H9 (cell line): ENCODE measurements at regions not wholly inside any gene's neighbourhood (a gene's known extent, or its start where the extent isn't known, plus 50 kb on each side); places are given as distances from the start of the nearest gene placed in this dataset.

Experiments
- DNase-seq: peaks from one replicate; pipeline ENCODE4 v3.0.0-alpha.2; 2017
- H2AFZ ChIP-seq: one replicate; pipeline ENCODE4 v1.6.1; 2013; ENCODE audit warnings: mild to moderate bottlenecking, low read length, control low read depth, moderate library complexity
- H2AK5ac ChIP-seq: 2 replicates; pipeline ENCODE4 v1.6.1; 2013; ENCODE audit warnings: low read length, control low read depth, mixed read lengths; ENCODE audit not compliant: insufficient read length
- H2BK120ac ChIP-seq: one replicate; pipeline ENCODE4 v1.6.1; 2013; ENCODE audit warnings: low read depth, mild to moderate bottlenecking, low read length, control low read depth, inconsistent platforms; ENCODE audit not compliant: poor library complexity, severe bottlenecking
- H2BK12ac ChIP-seq: 2 replicates; pipeline ENCODE4 v1.6.1; 2013; ENCODE audit warnings: low read length, control low read depth, mixed read lengths, low read depth; ENCODE audit not compliant: insufficient read length
- H2BK15ac ChIP-seq: 2 replicates; pipeline ENCODE4 v1.6.1; 2013; ENCODE audit warnings: low read depth, low read length, control low read depth
- H2BK20ac ChIP-seq: one replicate; pipeline ENCODE4 v1.6.1; 2013; ENCODE audit warnings: low read depth, mild to moderate bottlenecking, low read length, control low read depth, inconsistent platforms; ENCODE audit not compliant: poor library complexity, severe bottlenecking
- H2BK5ac ChIP-seq: 2 replicates; pipeline ENCODE4 v1.6.1; 2013; ENCODE audit warnings: low read length, control low read depth, mixed read lengths; ENCODE audit not compliant: insufficient read length
- H3K14ac ChIP-seq: 2 replicates; pipeline ENCODE4 v1.6.1; 2013; ENCODE audit warnings: low read length, control low read depth; ENCODE audit not compliant: insufficient read depth
- H3K18ac ChIP-seq: 2 replicates; pipeline ENCODE4 v1.6.1; 2013; ENCODE audit warnings: low read depth, mild to moderate bottlenecking, mixed read lengths, low read length, control low read depth; ENCODE audit not compliant: insufficient read length
- H3K23ac ChIP-seq: 2 replicates; pipeline ENCODE4 v1.6.1; 2013; ENCODE audit warnings: low read length, control low read depth, mixed read lengths, low read depth; ENCODE audit not compliant: insufficient read length
- H3K23me2 ChIP-seq: 2 replicates; pipeline ENCODE4 v1.6.1; 2013; ENCODE audit warnings: low read depth, mild to moderate bottlenecking, mixed read lengths, low read length, control low read depth; ENCODE audit not compliant: insufficient read length, poor library complexity, severe bottlenecking
- H3K27ac ChIP-seq: 2 replicates; pipeline ENCODE4 v1.5.1; 2013; ENCODE audit warnings: low read length, control low read depth, mixed read lengths, low read depth; ENCODE audit not compliant: insufficient read length
- H3K27me3 ChIP-seq: 2 replicates; pipeline ENCODE4 v1.6.1; 2013; ENCODE audit warnings: low read length, control low read depth, inconsistent platforms; ENCODE audit not compliant: insufficient read depth
- H3K4ac ChIP-seq: 2 replicates; pipeline ENCODE4 v1.6.1; 2013; ENCODE audit warnings: low read depth, mild to moderate bottlenecking, control low read depth, inconsistent platforms, low read length, moderate library complexity
- H3K4me1 ChIP-seq: 2 replicates; pipeline ENCODE4 v1.6.1; 2013; ENCODE audit warnings: low read length, control low read depth, inconsistent platforms; ENCODE audit not compliant: insufficient read depth
- H3K4me2 ChIP-seq: 2 replicates; pipeline ENCODE4 v1.6.1; 2013; ENCODE audit warnings: low read length, control low read depth, mixed read lengths; ENCODE audit not compliant: insufficient read length, insufficient read depth
- H3K56ac ChIP-seq: 2 replicates; pipeline ENCODE4 v1.6.1; 2013; ENCODE audit warnings: low read depth, mild to moderate bottlenecking, mixed read lengths, low read length, control low read depth; ENCODE audit not compliant: insufficient read length
- H3K79me1 ChIP-seq: 2 replicates; pipeline ENCODE4 v1.6.1; 2013; ENCODE audit warnings: low read depth, mild to moderate bottlenecking, moderate library complexity, low read length, control low read depth, inconsistent platforms; ENCODE audit not compliant: insufficient read depth, poor library complexity, severe bottlenecking
- H3K79me2 ChIP-seq: 2 replicates; pipeline ENCODE4 v1.6.1; 2013; ENCODE audit warnings: low read length, control low read depth, inconsistent platforms; ENCODE audit not compliant: insufficient read depth
- H3K9ac ChIP-seq: 2 replicates; pipeline ENCODE4 v1.6.1; 2013; ENCODE audit warnings: low read length, control low read depth, mixed read lengths; ENCODE audit not compliant: insufficient read length; ENCODE audit errors: extremely low read depth
- H3K9me3 ChIP-seq: one replicate; pipeline ENCODE4 v1.6.1; 2013; ENCODE audit warnings: low read depth, low read length, inconsistent platforms; ENCODE audit not compliant: control insufficient read depth
- H3T11ph ChIP-seq: one replicate; pipeline ENCODE4 v1.6.1; 2013; ENCODE audit warnings: mild to moderate bottlenecking, low read length, control low read depth, inconsistent platforms
- H4K20me1 ChIP-seq: one replicate; pipeline ENCODE4 v1.6.1; 2013; ENCODE audit not compliant: control insufficient read depth, insufficient read length, insufficient read depth
- H4K5ac ChIP-seq: 2 replicates; pipeline ENCODE4 v1.6.1; 2013; ENCODE audit warnings: low read depth, mild to moderate bottlenecking, mixed read lengths, low read length, control low read depth; ENCODE audit not compliant: insufficient read length
- H4K8ac ChIP-seq: replicated peaks from 2 replicates; pipeline ENCODE4 v1.6.1; 2013; ENCODE audit warnings: low read length, control low read depth, mixed read lengths, low read depth; ENCODE audit not compliant: insufficient read length
- H4K91ac ChIP-seq: 2 replicates; pipeline ENCODE4 v1.6.1; 2013; ENCODE audit warnings: low read depth, mild to moderate bottlenecking, moderate library complexity, mixed read lengths, low read length, control low read depth; ENCODE audit not compliant: insufficient read length
- H3K27ac Mint-ChIP-seq, 3 experiments: 2 replicates in 2 of 3; 3 replicates in 1 of 3; pipeline ENCODE4 v1.8.0; 2020 to 2021; ENCODE audit warnings: mixed read lengths in 3 of 3, mild to moderate bottlenecking in 1 of 3, moderate library complexity in 1 of 3
- H3K27me3 Mint-ChIP-seq: 2 replicates; pipeline ENCODE4 v1.8.0; 2021; ENCODE audit warnings: low read depth, mild to moderate bottlenecking, moderate library complexity, mixed read lengths
- H3K36me3 Mint-ChIP-seq, 3 experiments: 2 replicates in 2 of 3; 3 replicates in 1 of 3; pipeline ENCODE4 v1.8.0; 2020 to 2021; ENCODE audit warnings: low read depth in 3 of 3, mixed read lengths in 3 of 3; ENCODE audit not compliant: insufficient read depth in 1 of 3
- H3K4me1 Mint-ChIP-seq, 2 experiments: 2 replicates each; pipeline ENCODE4 v1.8.0; 2020; ENCODE audit warnings: mixed read lengths in 2 of 2
- H3K4me3 Mint-ChIP-seq, 2 experiments: 2 replicates in 1 of 2; 3 replicates in 1 of 2; pipeline ENCODE4 v1.8.0; 2020 to 2021; ENCODE audit warnings: mild to moderate bottlenecking in 2 of 2, mixed read lengths in 2 of 2, moderate library complexity in 1 of 2
- H3K9me3 Mint-ChIP-seq, 2 experiments: 2 replicates in 1 of 2; 3 replicates in 1 of 2; pipeline ENCODE4 v1.8.0; 2020; ENCODE audit warnings: mild to moderate bottlenecking in 2 of 2, mixed read lengths in 2 of 2, moderate library complexity in 1 of 2
- CTCF ChIP-seq: fragments of 200-600 bp; sonication (generic); conservative IDR thresholded peaks from 3 replicates; pipeline ENCODE4 v1.8.0; 2021; ENCODE audit warnings: antibody characterized with exemption, mild to moderate bottlenecking
- WGBS: extraction: QIAGEN DNeasy Blood & Tissue Kit; methylation state at CpG from one replicate; pipeline ENCODE4 v1.1.7; 2013; ENCODE audit warnings: missing lambda C conversion rate, low lambda C conversion rate, mixed read lengths; ENCODE audit not compliant: insufficient read length; ENCODE audit errors: extremely low coverage; 5-methylcytosine and 5-hydroxymethylcytosine counted together

DNA sequence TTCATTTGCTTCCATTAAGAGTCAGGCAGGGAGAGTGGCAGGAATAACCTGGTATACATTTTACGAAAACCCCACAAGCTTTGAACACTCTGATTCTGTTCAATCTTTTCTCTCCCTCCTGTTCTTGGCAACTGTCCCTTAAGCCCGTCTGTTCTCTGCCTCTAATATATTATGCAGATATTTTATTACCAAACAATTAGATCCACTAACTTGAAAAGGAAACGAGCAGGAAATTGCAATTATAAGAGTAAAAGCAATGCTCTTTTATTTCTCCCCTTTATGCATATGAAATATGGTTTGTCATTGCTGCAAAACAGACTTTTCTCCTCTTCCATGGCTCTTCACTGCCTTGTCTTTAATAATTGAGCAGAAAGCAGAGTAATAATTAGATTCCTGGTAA lies 149.1 kb upstream of the CELF4 start:
- no peaks in the 10 kb centered on the region for H3K9me3 ChIP-seq
- H2BK120ac ChIP-seq: no peak overlapping the region
- no peak overlapping the region for H4K5ac ChIP-seq
- H3K27ac Mint-ChIP-seq: no peak overlapping the region
- no peaks in the 10 kb centered on the region for H4K20me1 ChIP-seq
- H3K27ac ChIP-seq: no peak overlapping the region
- no peak overlapping the region for H2AFZ ChIP-seq
- H3K27me3 ChIP-seq: no peaks in the 10 kb centered on the region
- no peak overlapping the region for H3K14ac ChIP-seq
- no peak overlapping the region for H3K56ac ChIP-seq
- H2BK12ac ChIP-seq: no peak overlapping the region
- no peaks in the 10 kb centered on the region for H3K79me1 ChIP-seq
- H3K4me2 ChIP-seq: no peak overlapping the region
- no peak overlapping the region for H4K8ac ChIP-seq
- H3T11ph ChIP-seq: no peak overlapping the region
- no CpG with 5 or more reads among the region's 3 CpGs for WGBS
- H3K27me3 Mint-ChIP-seq: peaks cover 5% of the 10 kb centered on the region
- DNase-seq: no peak
- no peak overlapping the region for H2AK5ac ChIP-seq
- H3K36me3 Mint-ChIP-seq: no peaks in the 10 kb centered on the region
- H3K18ac ChIP-seq: no peak overlapping the region
- no peak overlapping the region for H2BK15ac ChIP-seq
- no peak overlapping the region for H3K23ac ChIP-seq
- H3K23me2 ChIP-seq: no peaks in the 10 kb centered on the region
- TF ChIP-seq CTCF: no peak
- no peaks in the 10 kb centered on the region for H3K9me3 Mint-ChIP-seq
- no peaks in the 10 kb centered on the region for H3K79me2 ChIP-seq
- H3K9ac ChIP-seq: no peak overlapping the region
- H2BK5ac ChIP-seq: no peak overlapping the region
- H4K91ac ChIP-seq: no peak overlapping the region
- no peaks in the 10 kb centered on the region for H3K4me1 ChIP-seq
- no peak overlapping the region for H3K4ac ChIP-seq
- H3K4me1 Mint-ChIP-seq: peaks cover 3 to 7% of the 10 kb centered on the region in 2 experiments
- no peak overlapping the region for H3K4me3 Mint-ChIP-seq
- no peak overlapping the region for H2BK20ac ChIP-seq
